HEK293 (cell line): ENCODE measurements at regions not wholly inside any gene's neighbourhood (a gene's known extent, or its start where the extent isn't known, plus 50 kb on each side); places are given as distances from the start of the nearest gene placed in this dataset.

ENCODE experiments used
- HOXC10 ChIP-seq: sonication (generic); formaldehyde crosslinking; IDR thresholded peaks from 2 replicates; pipeline ENCODE4 v1.8.1; 2023; ENCODE audit warnings: mild to moderate bottlenecking, missing genetic modification reagents
- SP2 ChIP-seq: fragments of 450-650 bp; formaldehyde crosslinking; IDR thresholded peaks from 2 replicates; pipeline ENCODE4 v1.5.1; 2016; ENCODE audit warnings: missing biosample characterization, missing genetic modification characterization
- YY1 ChIP-seq: fragments of 450-650 bp; formaldehyde crosslinking; IDR thresholded peaks from 2 replicates; pipeline ENCODE4 v1.5.1; 2018; ENCODE audit warnings: missing biosample characterization, missing genetic modification characterization
- ZBTB21 ChIP-seq: fragments of 450-650 bp; formaldehyde crosslinking; IDR thresholded peaks from 2 replicates; pipeline ENCODE4 v1.5.1; 2017; ENCODE audit warnings: missing biosample characterization, missing genetic modification characterization
- ZNF214 ChIP-seq: fragments of 450-650 bp; formaldehyde crosslinking; IDR thresholded peaks from 2 replicates; pipeline ENCODE4 v1.5.1; 2017; ENCODE audit warnings: missing biosample characterization, mild to moderate bottlenecking, missing genetic modification characterization, borderline replicate concordance
- ZNF302 ChIP-seq: fragments of 450-650 bp; formaldehyde crosslinking; IDR thresholded peaks from 2 replicates; pipeline ENCODE4 v1.5.1; 2016; ENCODE audit warnings: missing biosample characterization, missing genetic modification characterization, low read depth
- ZNF311 ChIP-seq: fragments of 450-650 bp; formaldehyde crosslinking; IDR thresholded peaks from 2 replicates; pipeline ENCODE4 v1.5.1; 2017; ENCODE audit warnings: missing biosample characterization, missing genetic modification characterization, borderline replicate concordance
- ZNF350 ChIP-seq: fragments of 450-650 bp; formaldehyde crosslinking; IDR thresholded peaks from 2 replicates; pipeline ENCODE4 v1.5.0; 2017; ENCODE audit warnings: missing biosample characterization, mild to moderate bottlenecking, missing genetic modification characterization
- ZNF629 ChIP-seq: fragments of 450-650 bp; formaldehyde crosslinking; IDR thresholded peaks from 2 replicates; pipeline ENCODE4 v1.5.1; 2017; ENCODE audit warnings: missing biosample characterization, missing genetic modification characterization
- ZNF777 ChIP-seq: fragments of 450-650 bp; formaldehyde crosslinking; IDR thresholded peaks from 2 replicates; pipeline ENCODE4 v1.5.1; 2017; ENCODE audit warnings: missing biosample characterization, missing genetic modification characterization, borderline replicate concordance
- ZXDB ChIP-seq: fragments of 450-650 bp; formaldehyde crosslinking; IDR thresholded peaks from 2 replicates; pipeline ENCODE4 v1.5.1; 2016; ENCODE audit warnings: missing biosample characterization, missing genetic modification characterization
- TF ChIP-seq, protein P1 (sequence below): fragments of 450-650 bp; formaldehyde crosslinking; IDR thresholded peaks from 2 replicates; pipeline ENCODE4 v1.5.1; 2016; ENCODE audit warnings: missing biosample characterization, missing genetic modification characterization
- TF ChIP-seq, protein P2 (sequence below): fragments of 450-650 bp; formaldehyde crosslinking; IDR thresholded peaks from 2 replicates; pipeline ENCODE4 v1.5.1; 2016; ENCODE audit warnings: missing biosample characterization, missing genetic modification characterization
- TF ChIP-seq, protein P3 (sequence below): fragments of 450-650 bp; formaldehyde crosslinking; IDR thresholded peaks from 2 replicates; pipeline ENCODE4 v1.5.1; 2016; ENCODE audit warnings: missing biosample characterization, missing genetic modification characterization

DNA sequence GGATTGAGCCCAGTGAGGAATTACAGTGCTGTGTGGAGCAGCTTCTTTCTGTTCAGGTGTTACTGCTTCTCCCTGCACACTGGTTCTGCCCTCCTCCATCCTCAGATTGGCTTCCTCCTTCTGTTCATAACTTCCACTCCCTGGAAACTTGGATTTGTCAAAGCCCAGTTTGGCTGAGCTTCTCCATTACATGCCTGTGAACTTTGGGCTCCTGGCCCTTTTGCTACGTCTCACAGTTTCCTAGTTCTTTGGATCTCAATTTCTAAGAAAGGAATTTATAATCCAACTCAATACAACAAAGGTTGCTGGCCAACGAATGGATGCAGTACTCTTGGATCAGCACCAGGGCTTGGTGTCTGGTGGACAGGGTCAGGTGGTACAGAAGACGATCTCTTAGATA lies 318.1 kb downstream of the RPS24 start:
- TF ChIP-seq, protein P1, sequence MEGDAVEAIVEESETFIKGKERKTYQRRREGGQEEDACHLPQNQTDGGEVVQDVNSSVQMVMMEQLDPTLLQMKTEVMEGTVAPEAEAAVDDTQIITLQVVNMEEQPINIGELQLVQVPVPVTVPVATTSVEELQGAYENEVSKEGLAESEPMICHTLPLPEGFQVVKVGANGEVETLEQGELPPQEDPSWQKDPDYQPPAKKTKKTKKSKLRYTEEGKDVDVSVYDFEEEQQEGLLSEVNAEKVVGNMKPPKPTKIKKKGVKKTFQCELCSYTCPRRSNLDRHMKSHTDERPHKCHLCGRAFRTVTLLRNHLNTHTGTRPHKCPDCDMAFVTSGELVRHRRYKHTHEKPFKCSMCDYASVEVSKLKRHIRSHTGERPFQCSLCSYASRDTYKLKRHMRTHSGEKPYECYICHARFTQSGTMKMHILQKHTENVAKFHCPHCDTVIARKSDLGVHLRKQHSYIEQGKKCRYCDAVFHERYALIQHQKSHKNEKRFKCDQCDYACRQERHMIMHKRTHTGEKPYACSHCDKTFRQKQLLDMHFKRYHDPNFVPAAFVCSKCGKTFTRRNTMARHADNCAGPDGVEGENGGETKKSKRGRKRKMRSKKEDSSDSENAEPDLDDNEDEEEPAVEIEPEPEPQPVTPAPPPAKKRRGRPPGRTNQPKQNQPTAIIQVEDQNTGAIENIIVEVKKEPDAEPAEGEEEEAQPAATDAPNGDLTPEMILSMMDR (tag by site-specific recombination), result no peak
- TF ChIP-seq YY1 (tag by site-specific recombination) (no peak), ZNF350 (tag by site-specific recombination) (no peak), ZNF311 (tag by site-specific recombination) (no peak), ZNF629 (tag by site-specific recombination) (no peak), ZBTB21 (tag by site-specific recombination) (no peak), ZNF214 (tag by site-specific recombination) (no peak), ZNF777 (tag by site-specific recombination) (no peak), HOXC10 (CRISPR knock-in tag) (no peak), ZNF302 (no peak), ZXDB (tag by site-specific recombination) (no peak), SP2 (tag by site-specific recombination) (no peak)
- TF ChIP-seq, protein P2, sequence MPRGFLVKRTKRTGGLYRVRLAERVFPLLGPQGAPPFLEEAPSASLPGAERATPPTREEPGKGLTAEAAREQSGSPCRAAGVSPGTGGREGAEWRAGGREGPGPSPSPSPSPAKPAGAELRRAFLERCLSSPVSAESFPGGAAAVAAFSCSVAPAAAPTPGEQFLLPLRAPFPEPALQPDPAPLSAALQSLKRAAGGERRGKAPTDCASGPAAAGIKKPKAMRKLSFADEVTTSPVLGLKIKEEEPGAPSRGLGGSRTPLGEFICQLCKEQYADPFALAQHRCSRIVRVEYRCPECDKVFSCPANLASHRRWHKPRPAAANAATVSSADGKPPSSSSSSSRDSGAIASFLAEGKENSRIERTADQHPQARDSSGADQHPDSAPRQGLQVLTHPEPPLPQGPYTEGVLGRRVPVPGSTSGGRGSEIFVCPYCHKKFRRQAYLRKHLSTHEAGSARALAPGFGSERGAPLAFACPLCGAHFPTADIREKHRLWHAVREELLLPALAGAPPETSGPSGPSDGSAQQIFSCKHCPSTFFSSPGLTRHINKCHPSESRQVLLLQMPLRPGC (tag by site-specific recombination), result no peak
- TF ChIP-seq, protein P3, sequence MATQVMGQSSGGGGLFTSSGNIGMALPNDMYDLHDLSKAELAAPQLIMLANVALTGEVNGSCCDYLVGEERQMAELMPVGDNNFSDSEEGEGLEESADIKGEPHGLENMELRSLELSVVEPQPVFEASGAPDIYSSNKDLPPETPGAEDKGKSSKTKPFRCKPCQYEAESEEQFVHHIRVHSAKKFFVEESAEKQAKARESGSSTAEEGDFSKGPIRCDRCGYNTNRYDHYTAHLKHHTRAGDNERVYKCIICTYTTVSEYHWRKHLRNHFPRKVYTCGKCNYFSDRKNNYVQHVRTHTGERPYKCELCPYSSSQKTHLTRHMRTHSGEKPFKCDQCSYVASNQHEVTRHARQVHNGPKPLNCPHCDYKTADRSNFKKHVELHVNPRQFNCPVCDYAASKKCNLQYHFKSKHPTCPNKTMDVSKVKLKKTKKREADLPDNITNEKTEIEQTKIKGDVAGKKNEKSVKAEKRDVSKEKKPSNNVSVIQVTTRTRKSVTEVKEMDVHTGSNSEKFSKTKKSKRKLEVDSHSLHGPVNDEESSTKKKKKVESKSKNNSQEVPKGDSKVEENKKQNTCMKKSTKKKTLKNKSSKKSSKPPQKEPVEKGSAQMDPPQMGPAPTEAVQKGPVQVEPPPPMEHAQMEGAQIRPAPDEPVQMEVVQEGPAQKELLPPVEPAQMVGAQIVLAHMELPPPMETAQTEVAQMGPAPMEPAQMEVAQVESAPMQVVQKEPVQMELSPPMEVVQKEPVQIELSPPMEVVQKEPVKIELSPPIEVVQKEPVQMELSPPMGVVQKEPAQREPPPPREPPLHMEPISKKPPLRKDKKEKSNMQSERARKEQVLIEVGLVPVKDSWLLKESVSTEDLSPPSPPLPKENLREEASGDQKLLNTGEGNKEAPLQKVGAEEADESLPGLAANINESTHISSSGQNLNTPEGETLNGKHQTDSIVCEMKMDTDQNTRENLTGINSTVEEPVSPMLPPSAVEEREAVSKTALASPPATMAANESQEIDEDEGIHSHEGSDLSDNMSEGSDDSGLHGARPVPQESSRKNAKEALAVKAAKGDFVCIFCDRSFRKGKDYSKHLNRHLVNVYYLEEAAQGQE, result no peak
